ENCODE measurements at regions not wholly inside any gene's neighbourhood (a gene's known extent, or its start where the extent isn't known, plus 50 kb on each side); places are given as distances from the start of the nearest gene placed in this dataset.

DNA sequence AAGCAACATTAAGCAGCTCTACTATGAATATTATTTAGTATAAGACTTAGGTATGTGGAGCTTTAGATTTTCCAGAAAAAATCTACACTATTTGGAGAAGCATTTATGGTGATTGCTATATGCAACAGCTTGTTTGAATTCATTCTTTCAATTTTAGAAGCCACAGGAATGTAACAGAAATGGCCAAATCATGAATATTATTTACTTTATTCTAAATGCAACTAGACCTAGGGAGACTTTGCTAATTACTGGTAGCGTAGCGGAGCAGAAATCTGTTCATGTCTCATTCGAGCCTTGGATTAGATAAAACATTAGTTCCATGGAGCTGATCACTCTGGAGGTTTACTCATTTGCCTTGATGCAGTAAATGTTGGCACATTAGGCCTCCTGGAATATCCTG is 290.2 kb downstream of the ZNF608 start:
- TF ChIP-seq, protein P1, sequence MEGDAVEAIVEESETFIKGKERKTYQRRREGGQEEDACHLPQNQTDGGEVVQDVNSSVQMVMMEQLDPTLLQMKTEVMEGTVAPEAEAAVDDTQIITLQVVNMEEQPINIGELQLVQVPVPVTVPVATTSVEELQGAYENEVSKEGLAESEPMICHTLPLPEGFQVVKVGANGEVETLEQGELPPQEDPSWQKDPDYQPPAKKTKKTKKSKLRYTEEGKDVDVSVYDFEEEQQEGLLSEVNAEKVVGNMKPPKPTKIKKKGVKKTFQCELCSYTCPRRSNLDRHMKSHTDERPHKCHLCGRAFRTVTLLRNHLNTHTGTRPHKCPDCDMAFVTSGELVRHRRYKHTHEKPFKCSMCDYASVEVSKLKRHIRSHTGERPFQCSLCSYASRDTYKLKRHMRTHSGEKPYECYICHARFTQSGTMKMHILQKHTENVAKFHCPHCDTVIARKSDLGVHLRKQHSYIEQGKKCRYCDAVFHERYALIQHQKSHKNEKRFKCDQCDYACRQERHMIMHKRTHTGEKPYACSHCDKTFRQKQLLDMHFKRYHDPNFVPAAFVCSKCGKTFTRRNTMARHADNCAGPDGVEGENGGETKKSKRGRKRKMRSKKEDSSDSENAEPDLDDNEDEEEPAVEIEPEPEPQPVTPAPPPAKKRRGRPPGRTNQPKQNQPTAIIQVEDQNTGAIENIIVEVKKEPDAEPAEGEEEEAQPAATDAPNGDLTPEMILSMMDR (IDR thresholded peaks at IDR 0.05) = no peak
- TF ChIP-seq POLR2A (IDR thresholded peaks at IDR 0.05) = no peak

All from stomach (tissue), 4 donors.